ENCODE measurements at regions not wholly inside any gene's neighbourhood (a gene's known extent, or its start where the extent isn't known, plus 50 kb on each side); places are given as distances from the start of the nearest gene placed in this dataset.

- Mint-ChIP-seq H3K9me3 (no peaks in the 10 kb centered on the region), H3K4me1 (ENCODE audit: low read depth in 2 of 2) (no peaks in the 10 kb centered on the region), H3K36me3 (ENCODE audit: insufficient read depth) (no peaks in the 10 kb centered on the region), H3K27ac (no peak overlapping the region), H3K27me3 (peaks cover 8 to 20% of the 10 kb centered on the region in 2 donors), H3K4me3 (no peak overlapping the region)
- ATAC-seq (replicated peaks) (no peak), DNase-seq (no peak)
These were observed 151.3 kb upstream of the DCN start for GRCh38 chr12:91333966-91334365.

GRCh38 chr12:91332302-91332701 lies 149.7 kb upstream of the DCN start:
- Mint-ChIP-seq H3K4me3 (no peak overlapping the region), H3K36me3 (ENCODE audit: insufficient read depth) (no peaks in the 10 kb centered on the region), H3K27ac (no peak overlapping the region), H3K9me3 (no peaks in the 10 kb centered on the region), H3K4me1 (ENCODE audit: low read depth in 2 of 2) (no peaks in the 10 kb centered on the region), H3K27me3 (peaks cover 7 to 20% of the 10 kb centered on the region in 2 donors)
- DNase-seq: no peak
- no peak for ATAC-seq (replicated peaks)

- Mint-ChIP-seq H3K4me3 (no peak overlapping the region), H3K36me3 (ENCODE audit: insufficient read depth) (no peaks in the 10 kb centered on the region), H3K27ac (no peak overlapping the region), H3K27me3 (peaks cover 7 to 20% of the 10 kb centered on the region in 2 donors), H3K4me1 (ENCODE audit: low read depth in 2 of 2) (no peaks in the 10 kb centered on the region), H3K9me3 (no peaks in the 10 kb centered on the region)
- ATAC-seq (replicated peaks) (no peak), DNase-seq (no peak)
These were observed 148.8 kb upstream of the DCN start for GRCh38 chr12:91331371-91331770.

GRCh38 chr12:91328451-91328850 lies 145.8 kb upstream of the DCN start:
- no peaks in the 10 kb centered on the region for H3K4me1 Mint-ChIP-seq (ENCODE audit: low read depth in 2 of 2)
- ATAC-seq (replicated peaks) (no peak), DNase-seq (no peak)
- H3K27me3 Mint-ChIP-seq: peaks cover 0 to 16% of the 10 kb centered on the region in 2 donors
- H3K4me3 Mint-ChIP-seq: no peak overlapping the region
- no peaks in the 10 kb centered on the region for H3K9me3 Mint-ChIP-seq
- H3K36me3 Mint-ChIP-seq (ENCODE audit: insufficient read depth): no peaks in the 10 kb centered on the region
- H3K27ac Mint-ChIP-seq: no peak overlapping the region

- no peak for DNase-seq
- no peak for ATAC-seq (replicated peaks)
- H3K4me1 Mint-ChIP-seq (ENCODE audit: low read depth in 2 of 2): no peaks in the 10 kb centered on the region
- peaks cover 0 to 13% of the 10 kb centered on the region in 2 donors for H3K27me3 Mint-ChIP-seq
- no peaks in the 10 kb centered on the region for H3K36me3 Mint-ChIP-seq (ENCODE audit: insufficient read depth)
- no peak overlapping the region for H3K4me3 Mint-ChIP-seq
- no peak overlapping the region for H3K27ac Mint-ChIP-seq
- no peaks in the 10 kb centered on the region for H3K9me3 Mint-ChIP-seq
These were observed 145.3 kb upstream of the DCN start for GRCh38 chr12:91327889-91328288.

GRCh38 chr12:91327131-91327530 lies 144.5 kb upstream of the DCN start:
- ATAC-seq (replicated peaks) (no peak), DNase-seq (no peak)
- H3K36me3 Mint-ChIP-seq (ENCODE audit: insufficient read depth): no peaks in the 10 kb centered on the region
- H3K4me3 Mint-ChIP-seq: no peak overlapping the region
- no peaks in the 10 kb centered on the region for H3K4me1 Mint-ChIP-seq (ENCODE audit: low read depth in 2 of 2)
- no peaks in the 10 kb centered on the region for H3K9me3 Mint-ChIP-seq
- no peak overlapping the region for H3K27ac Mint-ChIP-seq
- peaks cover 0 to 13% of the 10 kb centered on the region in 2 donors for H3K27me3 Mint-ChIP-seq

- Mint-ChIP-seq H3K4me1 (ENCODE audit: low read depth in 2 of 2) (no peaks in the 10 kb centered on the region), H3K9me3 (no peaks in the 10 kb centered on the region), H3K4me3 (no peak overlapping the region), H3K27ac (no peak overlapping the region), H3K27me3 (peaks cover 0 to 9% of the 10 kb centered on the region in 2 donors), H3K36me3 (ENCODE audit: insufficient read depth) (no peaks in the 10 kb centered on the region)
- DNase-seq (peak; percentile 43 to 51 (median 47)), ATAC-seq (replicated peaks) (peak; percentile 27)
These were observed 143.7 kb upstream of the DCN start for GRCh38 chr12:91326058-91327027.

- Mint-ChIP-seq H3K9me3 (no peaks in the 10 kb centered on the region), H3K4me1 (ENCODE audit: low read depth in 2 of 2) (no peaks in the 10 kb centered on the region), H3K36me3 (ENCODE audit: insufficient read depth) (no peaks in the 10 kb centered on the region), H3K27me3 (peaks cover 6 to 9% of the 10 kb centered on the region in 2 donors), H3K4me3 (no peak overlapping the region), H3K27ac (no peak overlapping the region)
- DNase-seq (no peak), ATAC-seq (replicated peaks) (no peak)
These were observed 138.4 kb upstream of the DCN start for GRCh38 chr12:91320999-91321398.

- Mint-ChIP-seq H3K27me3 (peaks cover 9 to 12% of the 10 kb centered on the region in 2 donors), H3K27ac (no peak overlapping the region), H3K4me3 (no peak overlapping the region), H3K36me3 (ENCODE audit: insufficient read depth) (no peaks in the 10 kb centered on the region), H3K9me3 (no peaks in the 10 kb centered on the region), H3K4me1 (ENCODE audit: low read depth in 2 of 2) (no peaks in the 10 kb centered on the region)
- ATAC-seq (replicated peaks) (no peak), DNase-seq (no peak)
These were observed 136.6 kb upstream of the DCN start for GRCh38 chr12:91319071-91319760.

GRCh38 chr12:91317306-91317705 lies 134.7 kb upstream of the DCN start:
- no peak overlapping the region for H3K27ac Mint-ChIP-seq
- peaks cover 9 to 19% of the 10 kb centered on the region in 2 donors for H3K27me3 Mint-ChIP-seq
- H3K36me3 Mint-ChIP-seq (ENCODE audit: insufficient read depth): no peaks in the 10 kb centered on the region
- H3K4me1 Mint-ChIP-seq (ENCODE audit: low read depth in 2 of 2): no peaks in the 10 kb centered on the region
- H3K9me3 Mint-ChIP-seq: no peaks in the 10 kb centered on the region
- DNase-seq: no peak
- H3K4me3 Mint-ChIP-seq: no peak overlapping the region
- no peak for ATAC-seq (replicated peaks)

- no peak for DNase-seq
- ATAC-seq (replicated peaks): no peak
- no peaks in the 10 kb centered on the region for H3K9me3 Mint-ChIP-seq
- H3K27me3 Mint-ChIP-seq: peaks cover 9 to 19% of the 10 kb centered on the region in 2 donors
- H3K4me1 Mint-ChIP-seq (ENCODE audit: low read depth in 2 of 2): no peaks in the 10 kb centered on the region
- no peak overlapping the region for H3K27ac Mint-ChIP-seq
- no peak overlapping the region for H3K4me3 Mint-ChIP-seq
- no peaks in the 10 kb centered on the region for H3K36me3 Mint-ChIP-seq (ENCODE audit: insufficient read depth)
These were observed 134.3 kb upstream of the DCN start for GRCh38 chr12:91316907-91317269.

GRCh38 chr12:91316161-91316906 lies 133.7 kb upstream of the DCN start:
- H3K9me3 Mint-ChIP-seq: no peaks in the 10 kb centered on the region
- no peaks in the 10 kb centered on the region for H3K36me3 Mint-ChIP-seq (ENCODE audit: insufficient read depth)
- peaks cover 9 to 19% of the 10 kb centered on the region in 2 donors for H3K27me3 Mint-ChIP-seq
- DNase-seq (no peak), ATAC-seq (replicated peaks) (no peak)
- H3K4me1 Mint-ChIP-seq (ENCODE audit: low read depth in 2 of 2): no peaks in the 10 kb centered on the region
- no peak overlapping the region for H3K27ac Mint-ChIP-seq
- no peak overlapping the region for H3K4me3 Mint-ChIP-seq

- H3K27ac Mint-ChIP-seq: no peak overlapping the region
- ATAC-seq (replicated peaks) (no peak), DNase-seq (no peak)
- peaks cover 0 to 24% of the 10 kb centered on the region in 2 donors for H3K27me3 Mint-ChIP-seq
- no peaks in the 10 kb centered on the region for H3K4me1 Mint-ChIP-seq (ENCODE audit: low read depth in 2 of 2)
- H3K4me3 Mint-ChIP-seq: no peak overlapping the region
- H3K36me3 Mint-ChIP-seq (ENCODE audit: insufficient read depth): no peaks in the 10 kb centered on the region
- H3K9me3 Mint-ChIP-seq: peaks cover 0 to under 1% of the 10 kb centered on the region in 2 donors
These were observed 128.5 kb upstream of the DCN start for GRCh38 chr12:91311081-91311480.
